GM23338 (cell line): ENCODE measurements at regions not wholly inside any gene's neighbourhood (a gene's known extent, or its start where the extent isn't known, plus 50 kb on each side); places are given as distances from the start of the nearest gene placed in this dataset.

Experiments used
- ATAC-seq: fragments of 200-7000 bp; cut with Tn5 transposase; 3 replicates; pipeline ENCODE4 v1.9.1; 2020
- DNase-seq: peaks from one replicate; pipeline ENCODE4 v3.0.0-alpha.2; 2015; ENCODE audit warnings: low spot score
- H2AFZ ChIP-seq: fragments of 200-600 bp; sonication (generic); 2 replicates; pipeline ENCODE4 v1.8.0; 2016; ENCODE audit warnings: antibody characterized with exemption, mild to moderate bottlenecking, moderate library complexity
- H3F3A ChIP-seq: fragments of 200-600 bp; sonication (generic); replicated peaks from 2 replicates; pipeline ENCODE4 v1.8.0; 2017; ENCODE audit warnings: antibody characterized with exemption, mixed run types, low read depth
- H3K27ac ChIP-seq: fragments of 200-600 bp; sonication (generic); 2 replicates; pipeline ENCODE4 v1.6.1; 2016; ENCODE audit warnings: low read depth
- H3K27me3 ChIP-seq: fragments of 200-600 bp; sonication (generic); 2 replicates; pipeline ENCODE4 v1.8.0; 2016; ENCODE audit warnings: mild to moderate bottlenecking, mixed run types, moderate library complexity; ENCODE audit not compliant: insufficient read depth
- H3K36me3 ChIP-seq: fragments of 200-600 bp; sonication (generic); 2 replicates; pipeline ENCODE4 v1.8.0; 2016; ENCODE audit warnings: mild to moderate bottlenecking; ENCODE audit not compliant: insufficient read depth
- H3K4me1 ChIP-seq: fragments of 200-600 bp; sonication (generic); 2 replicates; pipeline ENCODE4 v1.8.0; 2016; ENCODE audit warnings: mild to moderate bottlenecking, moderate library complexity; ENCODE audit not compliant: insufficient read depth
- H3K4me2 ChIP-seq: fragments of 200-600 bp; sonication (generic); 2 replicates; pipeline ENCODE4 v1.7.1; 2017; ENCODE audit warnings: mixed run types
- H3K4me3 ChIP-seq: fragments of 200-600 bp; sonication (generic); 2 replicates; pipeline ENCODE4 v1.6.1; 2016; ENCODE audit warnings: mixed run types
- H3K79me2 ChIP-seq: fragments of 200-600 bp; sonication (generic); replicated peaks from 2 replicates; pipeline ENCODE4 v1.8.0; 2017; ENCODE audit warnings: mild to moderate bottlenecking; ENCODE audit not compliant: insufficient read depth
- H3K9me2 ChIP-seq: fragments of 200-600 bp; sonication (generic); 2 replicates; pipeline ENCODE4 v1.8.0; 2017; ENCODE audit not compliant: insufficient read depth
- H4K20me1 ChIP-seq: fragments of 200-600 bp; sonication (generic); replicated peaks from 2 replicates; pipeline ENCODE4 v1.8.0; 2017; ENCODE audit warnings: mild to moderate bottlenecking; ENCODE audit not compliant: insufficient read depth
- H3K27ac Mint-ChIP-seq: 2 replicates; pipeline ENCODE4 v1.8.0; 2020; ENCODE audit warnings: inconsistent platforms, mild to moderate bottlenecking, moderate library complexity, mixed read lengths
- H3K27me3 Mint-ChIP-seq: 3 replicates; pipeline ENCODE4 v1.8.0; 2022; ENCODE audit warnings: low read depth, mild to moderate bottlenecking, moderate library complexity, mixed read lengths, inconsistent platforms; ENCODE audit not compliant: insufficient read depth, poor library complexity
- H3K36me3 Mint-ChIP-seq: 3 replicates; pipeline ENCODE4 v1.8.0; 2021; ENCODE audit warnings: low read depth, mild to moderate bottlenecking, inconsistent platforms, moderate library complexity, mixed read lengths
- H3K4me1 Mint-ChIP-seq: 3 replicates; pipeline ENCODE4 v1.8.0; 2020; ENCODE audit warnings: mild to moderate bottlenecking, inconsistent platforms, mixed read lengths
- H3K4me3 Mint-ChIP-seq: 3 replicates; pipeline ENCODE4 v1.8.0; 2021; ENCODE audit warnings: moderate library complexity, mild to moderate bottlenecking, inconsistent platforms, mixed read lengths
- H3K9me3 Mint-ChIP-seq: 3 replicates; pipeline ENCODE4 v1.8.0; 2020; ENCODE audit warnings: moderate library complexity, mild to moderate bottlenecking, inconsistent platforms, mixed read lengths
- CREB1 ChIP-seq: fragments of 250-450 bp; sonication (Bioruptor Pico); IDR thresholded peaks from 2 replicates; pipeline ENCODE4 v1.5.0; 2020; ENCODE audit warnings: low read depth, mild to moderate bottlenecking, moderate library complexity
- EZH2 ChIP-seq: fragments of 200-600 bp; sonication (generic); IDR thresholded peaks from one replicate; pipeline ENCODE4 v1.8.0; 2017; ENCODE audit warnings: antibody characterized with exemption, mild to moderate bottlenecking, low read depth; ENCODE audit not compliant: unreplicated experiment
- EZH2phosphoT487 ChIP-seq: fragments of 200-600 bp; sonication (generic); IDR thresholded peaks from one replicate; pipeline ENCODE4 v1.8.1; 2018; ENCODE audit warnings: antibody characterized with exemption; ENCODE audit not compliant: unreplicated experiment
- JUNB ChIP-seq: IDR thresholded peaks from one replicate; pipeline ENCODE4 v1.6.1; 2016; ENCODE audit warnings: antibody characterized with exemption; ENCODE audit not compliant: unreplicated experiment
- NANOG ChIP-seq: IDR thresholded peaks from 2 replicates; pipeline ENCODE4 v1.6.1; 2016; ENCODE audit warnings: antibody characterized with exemption, borderline replicate concordance
- POLR2AphosphoS5 ChIP-seq: IDR thresholded peaks from 2 replicates; pipeline ENCODE4 v1.6.1; 2016; ENCODE audit warnings: antibody characterized with exemption, low read depth
- STAT1 ChIP-seq: IDR thresholded peaks from one replicate; pipeline ENCODE4 v1.6.1; 2016; ENCODE audit warnings: antibody characterized with exemption; ENCODE audit not compliant: unreplicated experiment
- ZNF114 ChIP-seq: fragments of 250-450 bp; sonication (Bioruptor Pico); IDR thresholded peaks from 2 replicates; pipeline ENCODE4 v1.5.0; 2020; ENCODE audit warnings: mild to moderate bottlenecking, moderate library complexity
- ZNF331 ChIP-seq: fragments of 250-450 bp; sonication (Bioruptor Pico); IDR thresholded peaks from 2 replicates; pipeline ENCODE4 v1.5.0; 2020; ENCODE audit warnings: low read depth, mild to moderate bottlenecking, moderate library complexity
- TF ChIP-seq, protein P1 (sequence below): fragments of 250-450 bp; sonication (Bioruptor Pico); IDR thresholded peaks from 2 replicates; pipeline ENCODE4 v1.5.0; 2020; ENCODE audit warnings: mild to moderate bottlenecking, moderate library complexity
- TF ChIP-seq, protein P2 (sequence below), 2 experiments: fragments of 200-600 bp in 1 of 2; sonication (generic) in 1 of 2; conservative IDR thresholded peaks; 2 replicates each; pipeline versions ENCODE4 v1.5.1 to v1.6.1; 2016 to 2017; ENCODE audit warnings: antibody characterized with exemption in 2 of 2, low read depth in 2 of 2, mild to moderate bottlenecking in 2 of 2, moderate library complexity in 1 of 2
- TF ChIP-seq, protein P3 (sequence below): IDR thresholded peaks from one replicate; pipeline ENCODE4 v1.6.1; 2018; ENCODE audit warnings: antibody characterized with exemption; ENCODE audit not compliant: unreplicated experiment
- TF ChIP-seq, protein P4 (sequence below): IDR thresholded peaks from 2 replicates; pipeline ENCODE4 v1.6.1; 2016; ENCODE audit warnings: antibody characterized with exemption

DNA sequence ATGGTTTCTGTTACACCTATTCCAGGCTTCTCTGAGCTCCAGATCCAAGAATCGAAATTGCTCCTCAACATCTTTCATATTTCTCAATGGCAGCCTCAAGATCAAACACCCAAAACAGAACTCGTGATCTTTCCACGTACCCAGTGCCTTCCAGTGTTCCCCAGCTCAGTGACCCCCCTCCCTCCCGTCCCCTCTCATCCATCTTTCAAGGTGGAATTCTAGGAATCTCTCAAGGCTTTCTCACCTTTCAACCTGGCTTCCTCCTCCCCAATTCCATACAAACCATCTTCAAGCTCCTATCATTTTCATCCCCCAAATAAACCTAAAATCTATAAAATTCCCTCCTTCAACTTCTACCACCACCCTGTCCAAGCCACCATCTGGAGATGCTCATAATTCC lies 615.3 kb downstream of the BNC2 start:
- Mint-ChIP-seq H3K4me1 (peaks cover 25% of the 10 kb centered on the region), H3K27ac (no peak overlapping the region), H3K9me3 (no peaks in the 10 kb centered on the region), H3K27me3 (peaks cover 4% of the 10 kb centered on the region), H3K4me3 (no peak overlapping the region), H3K36me3 (no peaks in the 10 kb centered on the region)
- no peak for ATAC-seq
- TF ChIP-seq, protein P1, sequence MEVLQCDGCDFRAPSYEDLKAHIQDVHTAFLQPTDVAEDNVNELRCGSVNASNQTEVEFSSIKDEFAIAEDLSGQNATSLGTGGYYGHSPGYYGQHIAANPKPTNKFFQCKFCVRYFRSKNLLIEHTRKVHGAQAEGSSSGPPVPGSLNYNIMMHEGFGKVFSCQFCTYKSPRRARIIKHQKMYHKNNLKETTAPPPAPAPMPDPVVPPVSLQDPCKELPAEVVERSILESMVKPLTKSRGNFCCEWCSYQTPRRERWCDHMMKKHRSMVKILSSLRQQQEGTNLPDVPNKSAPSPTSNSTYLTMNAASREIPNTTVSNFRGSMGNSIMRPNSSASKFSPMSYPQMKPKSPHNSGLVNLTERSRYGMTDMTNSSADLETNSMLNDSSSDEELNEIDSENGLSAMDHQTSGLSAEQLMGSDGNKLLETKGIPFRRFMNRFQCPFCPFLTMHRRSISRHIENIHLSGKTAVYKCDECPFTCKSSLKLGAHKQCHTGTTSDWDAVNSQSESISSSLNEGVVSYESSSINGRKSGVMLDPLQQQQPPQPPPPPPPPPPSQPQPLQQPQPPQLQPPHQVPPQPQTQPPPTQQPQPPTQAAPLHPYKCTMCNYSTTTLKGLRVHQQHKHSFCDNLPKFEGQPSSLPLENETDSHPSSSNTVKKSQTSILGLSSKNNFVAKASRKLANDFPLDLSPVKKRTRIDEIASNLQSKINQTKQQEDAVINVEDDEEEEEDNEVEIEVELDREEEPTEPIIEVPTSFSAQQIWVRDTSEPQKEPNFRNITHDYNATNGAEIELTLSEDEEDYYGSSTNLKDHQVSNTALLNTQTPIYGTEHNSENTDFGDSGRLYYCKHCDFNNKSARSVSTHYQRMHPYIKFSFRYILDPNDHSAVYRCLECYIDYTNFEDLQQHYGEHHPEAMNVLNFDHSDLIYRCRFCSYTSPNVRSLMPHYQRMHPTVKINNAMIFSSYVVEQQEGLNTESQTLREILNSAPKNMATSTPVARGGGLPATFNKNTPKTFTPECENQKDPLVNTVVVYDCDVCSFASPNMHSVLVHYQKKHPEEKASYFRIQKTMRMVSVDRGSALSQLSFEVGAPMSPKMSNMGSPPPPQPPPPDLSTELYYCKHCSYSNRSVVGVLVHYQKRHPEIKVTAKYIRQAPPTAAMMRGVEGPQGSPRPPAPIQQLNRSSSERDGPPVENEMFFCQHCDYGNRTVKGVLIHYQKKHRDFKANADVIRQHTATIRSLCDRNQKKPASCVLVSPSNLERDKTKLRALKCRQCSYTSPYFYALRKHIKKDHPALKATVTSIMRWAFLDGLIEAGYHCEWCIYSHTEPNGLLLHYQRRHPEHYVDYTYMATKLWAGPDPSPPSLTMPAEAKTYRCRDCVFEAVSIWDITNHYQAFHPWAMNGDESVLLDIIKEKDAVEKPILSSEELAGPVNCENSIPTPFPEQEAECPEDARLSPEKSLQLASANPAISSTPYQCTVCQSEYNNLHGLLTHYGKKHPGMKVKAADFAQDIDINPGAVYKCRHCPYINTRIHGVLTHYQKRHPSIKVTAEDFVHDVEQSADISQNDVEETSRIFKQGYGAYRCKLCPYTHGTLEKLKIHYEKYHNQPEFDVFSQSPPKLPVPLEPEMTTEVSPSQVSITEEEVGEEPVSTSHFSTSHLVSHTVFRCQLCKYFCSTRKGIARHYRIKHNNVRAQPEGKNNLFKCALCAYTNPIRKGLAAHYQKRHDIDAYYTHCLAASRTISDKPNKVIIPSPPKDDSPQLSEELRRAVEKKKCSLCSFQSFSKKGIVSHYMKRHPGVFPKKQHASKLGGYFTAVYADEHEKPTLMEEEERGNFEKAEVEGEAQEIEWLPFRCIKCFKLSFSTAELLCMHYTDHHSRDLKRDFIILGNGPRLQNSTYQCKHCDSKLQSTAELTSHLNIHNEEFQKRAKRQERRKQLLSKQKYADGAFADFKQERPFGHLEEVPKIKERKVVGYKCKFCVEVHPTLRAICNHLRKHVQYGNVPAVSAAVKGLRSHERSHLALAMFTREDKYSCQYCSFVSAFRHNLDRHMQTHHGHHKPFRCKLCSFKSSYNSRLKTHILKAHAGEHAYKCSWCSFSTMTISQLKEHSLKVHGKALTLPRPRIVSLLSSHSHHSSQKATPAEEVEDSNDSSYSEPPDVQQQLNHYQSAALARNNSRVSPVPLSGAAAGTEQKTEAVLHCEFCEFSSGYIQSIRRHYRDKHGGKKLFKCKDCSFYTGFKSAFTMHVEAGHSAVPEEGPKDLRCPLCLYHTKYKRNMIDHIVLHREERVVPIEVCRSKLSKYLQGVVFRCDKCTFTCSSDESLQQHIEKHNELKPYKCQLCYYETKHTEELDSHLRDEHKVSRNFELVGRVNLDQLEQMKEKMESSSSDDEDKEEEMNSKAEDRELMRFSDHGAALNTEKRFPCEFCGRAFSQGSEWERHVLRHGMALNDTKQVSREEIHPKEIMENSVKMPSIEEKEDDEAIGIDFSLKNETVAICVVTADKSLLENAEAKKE = no peak
- TF ChIP-seq, protein P2, sequence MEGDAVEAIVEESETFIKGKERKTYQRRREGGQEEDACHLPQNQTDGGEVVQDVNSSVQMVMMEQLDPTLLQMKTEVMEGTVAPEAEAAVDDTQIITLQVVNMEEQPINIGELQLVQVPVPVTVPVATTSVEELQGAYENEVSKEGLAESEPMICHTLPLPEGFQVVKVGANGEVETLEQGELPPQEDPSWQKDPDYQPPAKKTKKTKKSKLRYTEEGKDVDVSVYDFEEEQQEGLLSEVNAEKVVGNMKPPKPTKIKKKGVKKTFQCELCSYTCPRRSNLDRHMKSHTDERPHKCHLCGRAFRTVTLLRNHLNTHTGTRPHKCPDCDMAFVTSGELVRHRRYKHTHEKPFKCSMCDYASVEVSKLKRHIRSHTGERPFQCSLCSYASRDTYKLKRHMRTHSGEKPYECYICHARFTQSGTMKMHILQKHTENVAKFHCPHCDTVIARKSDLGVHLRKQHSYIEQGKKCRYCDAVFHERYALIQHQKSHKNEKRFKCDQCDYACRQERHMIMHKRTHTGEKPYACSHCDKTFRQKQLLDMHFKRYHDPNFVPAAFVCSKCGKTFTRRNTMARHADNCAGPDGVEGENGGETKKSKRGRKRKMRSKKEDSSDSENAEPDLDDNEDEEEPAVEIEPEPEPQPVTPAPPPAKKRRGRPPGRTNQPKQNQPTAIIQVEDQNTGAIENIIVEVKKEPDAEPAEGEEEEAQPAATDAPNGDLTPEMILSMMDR (conservative IDR thresholded peaks at IDR 0.05; ENCODE audit: low read depth in 2 of 2) = no peak
- TF ChIP-seq POLR2AphosphoS5 (no peak), STAT1 (no peak), ZNF114 (CRISPR knock-in tag) (no peak), ZNF331 (CRISPR knock-in tag) (no peak), EZH2phosphoT487 (no peak), EZH2 (no peak), JUNB (no peak), NANOG (no peak), CREB1 (CRISPR knock-in tag) (no peak)
- TF ChIP-seq, protein P3, sequence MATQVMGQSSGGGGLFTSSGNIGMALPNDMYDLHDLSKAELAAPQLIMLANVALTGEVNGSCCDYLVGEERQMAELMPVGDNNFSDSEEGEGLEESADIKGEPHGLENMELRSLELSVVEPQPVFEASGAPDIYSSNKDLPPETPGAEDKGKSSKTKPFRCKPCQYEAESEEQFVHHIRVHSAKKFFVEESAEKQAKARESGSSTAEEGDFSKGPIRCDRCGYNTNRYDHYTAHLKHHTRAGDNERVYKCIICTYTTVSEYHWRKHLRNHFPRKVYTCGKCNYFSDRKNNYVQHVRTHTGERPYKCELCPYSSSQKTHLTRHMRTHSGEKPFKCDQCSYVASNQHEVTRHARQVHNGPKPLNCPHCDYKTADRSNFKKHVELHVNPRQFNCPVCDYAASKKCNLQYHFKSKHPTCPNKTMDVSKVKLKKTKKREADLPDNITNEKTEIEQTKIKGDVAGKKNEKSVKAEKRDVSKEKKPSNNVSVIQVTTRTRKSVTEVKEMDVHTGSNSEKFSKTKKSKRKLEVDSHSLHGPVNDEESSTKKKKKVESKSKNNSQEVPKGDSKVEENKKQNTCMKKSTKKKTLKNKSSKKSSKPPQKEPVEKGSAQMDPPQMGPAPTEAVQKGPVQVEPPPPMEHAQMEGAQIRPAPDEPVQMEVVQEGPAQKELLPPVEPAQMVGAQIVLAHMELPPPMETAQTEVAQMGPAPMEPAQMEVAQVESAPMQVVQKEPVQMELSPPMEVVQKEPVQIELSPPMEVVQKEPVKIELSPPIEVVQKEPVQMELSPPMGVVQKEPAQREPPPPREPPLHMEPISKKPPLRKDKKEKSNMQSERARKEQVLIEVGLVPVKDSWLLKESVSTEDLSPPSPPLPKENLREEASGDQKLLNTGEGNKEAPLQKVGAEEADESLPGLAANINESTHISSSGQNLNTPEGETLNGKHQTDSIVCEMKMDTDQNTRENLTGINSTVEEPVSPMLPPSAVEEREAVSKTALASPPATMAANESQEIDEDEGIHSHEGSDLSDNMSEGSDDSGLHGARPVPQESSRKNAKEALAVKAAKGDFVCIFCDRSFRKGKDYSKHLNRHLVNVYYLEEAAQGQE = no peak
- TF ChIP-seq, protein P4, sequence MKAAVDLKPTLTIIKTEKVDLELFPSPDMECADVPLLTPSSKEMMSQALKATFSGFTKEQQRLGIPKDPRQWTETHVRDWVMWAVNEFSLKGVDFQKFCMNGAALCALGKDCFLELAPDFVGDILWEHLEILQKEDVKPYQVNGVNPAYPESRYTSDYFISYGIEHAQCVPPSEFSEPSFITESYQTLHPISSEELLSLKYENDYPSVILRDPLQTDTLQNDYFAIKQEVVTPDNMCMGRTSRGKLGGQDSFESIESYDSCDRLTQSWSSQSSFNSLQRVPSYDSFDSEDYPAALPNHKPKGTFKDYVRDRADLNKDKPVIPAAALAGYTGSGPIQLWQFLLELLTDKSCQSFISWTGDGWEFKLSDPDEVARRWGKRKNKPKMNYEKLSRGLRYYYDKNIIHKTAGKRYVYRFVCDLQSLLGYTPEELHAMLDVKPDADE = no peak
- H3K27ac ChIP-seq = no peak overlapping the region
- no peaks in the 10 kb centered on the region for H3K79me2 ChIP-seq
- no peaks in the 10 kb centered on the region for H3K27me3 ChIP-seq
- peaks cover 14% of the 10 kb centered on the region for H3K4me1 ChIP-seq
- no peak overlapping the region for H3K4me3 ChIP-seq
- H3K4me2 ChIP-seq = no peak overlapping the region
- H3K36me3 ChIP-seq = no peaks in the 10 kb centered on the region
- no peaks in the 10 kb centered on the region for H3F3A ChIP-seq
- H3K9me2 ChIP-seq = no peaks in the 10 kb centered on the region
- peak; percentile 29 for DNase-seq
- no peaks in the 10 kb centered on the region for H4K20me1 ChIP-seq
- no peak overlapping the region for H2AFZ ChIP-seq
